H9 (cell line): ENCODE measurements at regions not wholly inside any gene's neighbourhood (a gene's known extent, or its start where the extent isn't known, plus 50 kb on each side); places are given as distances from the start of the nearest gene placed in this dataset.

Source experiments
- DNase-seq: peaks from one replicate; pipeline ENCODE4 v3.0.0-alpha.2; 2017
- H2AFZ ChIP-seq: one replicate; pipeline ENCODE4 v1.6.1; 2013; ENCODE audit warnings: mild to moderate bottlenecking, low read length, control low read depth, moderate library complexity
- H2AK5ac ChIP-seq: 2 replicates; pipeline ENCODE4 v1.6.1; 2013; ENCODE audit warnings: low read length, control low read depth, mixed read lengths; ENCODE audit not compliant: insufficient read length
- H2BK120ac ChIP-seq: one replicate; pipeline ENCODE4 v1.6.1; 2013; ENCODE audit warnings: low read depth, mild to moderate bottlenecking, low read length, control low read depth, inconsistent platforms; ENCODE audit not compliant: poor library complexity, severe bottlenecking
- H2BK12ac ChIP-seq: 2 replicates; pipeline ENCODE4 v1.6.1; 2013; ENCODE audit warnings: low read length, control low read depth, mixed read lengths, low read depth; ENCODE audit not compliant: insufficient read length
- H2BK15ac ChIP-seq: 2 replicates; pipeline ENCODE4 v1.6.1; 2013; ENCODE audit warnings: low read depth, low read length, control low read depth
- H2BK20ac ChIP-seq: one replicate; pipeline ENCODE4 v1.6.1; 2013; ENCODE audit warnings: low read depth, mild to moderate bottlenecking, low read length, control low read depth, inconsistent platforms; ENCODE audit not compliant: poor library complexity, severe bottlenecking
- H2BK5ac ChIP-seq: 2 replicates; pipeline ENCODE4 v1.6.1; 2013; ENCODE audit warnings: low read length, control low read depth, mixed read lengths; ENCODE audit not compliant: insufficient read length
- H3K14ac ChIP-seq: 2 replicates; pipeline ENCODE4 v1.6.1; 2013; ENCODE audit warnings: low read length, control low read depth; ENCODE audit not compliant: insufficient read depth
- H3K18ac ChIP-seq: 2 replicates; pipeline ENCODE4 v1.6.1; 2013; ENCODE audit warnings: low read depth, mild to moderate bottlenecking, mixed read lengths, low read length, control low read depth; ENCODE audit not compliant: insufficient read length
- H3K23ac ChIP-seq: 2 replicates; pipeline ENCODE4 v1.6.1; 2013; ENCODE audit warnings: low read length, control low read depth, mixed read lengths, low read depth; ENCODE audit not compliant: insufficient read length
- H3K23me2 ChIP-seq: 2 replicates; pipeline ENCODE4 v1.6.1; 2013; ENCODE audit warnings: low read depth, mild to moderate bottlenecking, mixed read lengths, low read length, control low read depth; ENCODE audit not compliant: insufficient read length, poor library complexity, severe bottlenecking
- H3K27ac ChIP-seq: 2 replicates; pipeline ENCODE4 v1.5.1; 2013; ENCODE audit warnings: low read length, control low read depth, mixed read lengths, low read depth; ENCODE audit not compliant: insufficient read length
- H3K27me3 ChIP-seq: 2 replicates; pipeline ENCODE4 v1.6.1; 2013; ENCODE audit warnings: low read length, control low read depth, inconsistent platforms; ENCODE audit not compliant: insufficient read depth
- H3K4ac ChIP-seq: 2 replicates; pipeline ENCODE4 v1.6.1; 2013; ENCODE audit warnings: low read depth, mild to moderate bottlenecking, control low read depth, inconsistent platforms, low read length, moderate library complexity
- H3K4me1 ChIP-seq: 2 replicates; pipeline ENCODE4 v1.6.1; 2013; ENCODE audit warnings: low read length, control low read depth, inconsistent platforms; ENCODE audit not compliant: insufficient read depth
- H3K4me2 ChIP-seq: 2 replicates; pipeline ENCODE4 v1.6.1; 2013; ENCODE audit warnings: low read length, control low read depth, mixed read lengths; ENCODE audit not compliant: insufficient read length, insufficient read depth
- H3K56ac ChIP-seq: 2 replicates; pipeline ENCODE4 v1.6.1; 2013; ENCODE audit warnings: low read depth, mild to moderate bottlenecking, mixed read lengths, low read length, control low read depth; ENCODE audit not compliant: insufficient read length
- H3K79me1 ChIP-seq: 2 replicates; pipeline ENCODE4 v1.6.1; 2013; ENCODE audit warnings: low read depth, mild to moderate bottlenecking, moderate library complexity, low read length, control low read depth, inconsistent platforms; ENCODE audit not compliant: insufficient read depth, poor library complexity, severe bottlenecking
- H3K79me2 ChIP-seq: 2 replicates; pipeline ENCODE4 v1.6.1; 2013; ENCODE audit warnings: low read length, control low read depth, inconsistent platforms; ENCODE audit not compliant: insufficient read depth
- H3K9ac ChIP-seq: 2 replicates; pipeline ENCODE4 v1.6.1; 2013; ENCODE audit warnings: low read length, control low read depth, mixed read lengths; ENCODE audit not compliant: insufficient read length; ENCODE audit errors: extremely low read depth
- H3K9me3 ChIP-seq: one replicate; pipeline ENCODE4 v1.6.1; 2013; ENCODE audit warnings: low read depth, low read length, inconsistent platforms; ENCODE audit not compliant: control insufficient read depth
- H3T11ph ChIP-seq: one replicate; pipeline ENCODE4 v1.6.1; 2013; ENCODE audit warnings: mild to moderate bottlenecking, low read length, control low read depth, inconsistent platforms
- H4K20me1 ChIP-seq: one replicate; pipeline ENCODE4 v1.6.1; 2013; ENCODE audit not compliant: control insufficient read depth, insufficient read length, insufficient read depth
- H4K5ac ChIP-seq: 2 replicates; pipeline ENCODE4 v1.6.1; 2013; ENCODE audit warnings: low read depth, mild to moderate bottlenecking, mixed read lengths, low read length, control low read depth; ENCODE audit not compliant: insufficient read length
- H4K8ac ChIP-seq: replicated peaks from 2 replicates; pipeline ENCODE4 v1.6.1; 2013; ENCODE audit warnings: low read length, control low read depth, mixed read lengths, low read depth; ENCODE audit not compliant: insufficient read length
- H4K91ac ChIP-seq: 2 replicates; pipeline ENCODE4 v1.6.1; 2013; ENCODE audit warnings: low read depth, mild to moderate bottlenecking, moderate library complexity, mixed read lengths, low read length, control low read depth; ENCODE audit not compliant: insufficient read length
- H3K27ac Mint-ChIP-seq, 3 experiments: 2 replicates in 2 of 3; 3 replicates in 1 of 3; pipeline ENCODE4 v1.8.0; 2020 to 2021; ENCODE audit warnings: mixed read lengths in 3 of 3, mild to moderate bottlenecking in 1 of 3, moderate library complexity in 1 of 3
- H3K27me3 Mint-ChIP-seq: 2 replicates; pipeline ENCODE4 v1.8.0; 2021; ENCODE audit warnings: low read depth, mild to moderate bottlenecking, moderate library complexity, mixed read lengths
- H3K36me3 Mint-ChIP-seq, 3 experiments: 2 replicates in 2 of 3; 3 replicates in 1 of 3; pipeline ENCODE4 v1.8.0; 2020 to 2021; ENCODE audit warnings: low read depth in 3 of 3, mixed read lengths in 3 of 3; ENCODE audit not compliant: insufficient read depth in 1 of 3
- H3K4me1 Mint-ChIP-seq, 2 experiments: 2 replicates each; pipeline ENCODE4 v1.8.0; 2020; ENCODE audit warnings: mixed read lengths in 2 of 2
- H3K4me3 Mint-ChIP-seq, 2 experiments: 2 replicates in 1 of 2; 3 replicates in 1 of 2; pipeline ENCODE4 v1.8.0; 2020 to 2021; ENCODE audit warnings: mild to moderate bottlenecking in 2 of 2, mixed read lengths in 2 of 2, moderate library complexity in 1 of 2
- H3K9me3 Mint-ChIP-seq, 2 experiments: 2 replicates in 1 of 2; 3 replicates in 1 of 2; pipeline ENCODE4 v1.8.0; 2020; ENCODE audit warnings: mild to moderate bottlenecking in 2 of 2, mixed read lengths in 2 of 2, moderate library complexity in 1 of 2
- WGBS: extraction: QIAGEN DNeasy Blood & Tissue Kit; methylation state at CpG from one replicate; pipeline ENCODE4 v1.1.7; 2013; ENCODE audit warnings: missing lambda C conversion rate, low lambda C conversion rate, mixed read lengths; ENCODE audit not compliant: insufficient read length; ENCODE audit errors: extremely low coverage; 5-methylcytosine and 5-hydroxymethylcytosine counted together
- TF ChIP-seq, protein P1 (sequence below): fragments of 200-600 bp; sonication (generic); conservative IDR thresholded peaks from 3 replicates; pipeline ENCODE4 v1.8.0; 2021; ENCODE audit warnings: antibody characterized with exemption, mild to moderate bottlenecking

DNA sequence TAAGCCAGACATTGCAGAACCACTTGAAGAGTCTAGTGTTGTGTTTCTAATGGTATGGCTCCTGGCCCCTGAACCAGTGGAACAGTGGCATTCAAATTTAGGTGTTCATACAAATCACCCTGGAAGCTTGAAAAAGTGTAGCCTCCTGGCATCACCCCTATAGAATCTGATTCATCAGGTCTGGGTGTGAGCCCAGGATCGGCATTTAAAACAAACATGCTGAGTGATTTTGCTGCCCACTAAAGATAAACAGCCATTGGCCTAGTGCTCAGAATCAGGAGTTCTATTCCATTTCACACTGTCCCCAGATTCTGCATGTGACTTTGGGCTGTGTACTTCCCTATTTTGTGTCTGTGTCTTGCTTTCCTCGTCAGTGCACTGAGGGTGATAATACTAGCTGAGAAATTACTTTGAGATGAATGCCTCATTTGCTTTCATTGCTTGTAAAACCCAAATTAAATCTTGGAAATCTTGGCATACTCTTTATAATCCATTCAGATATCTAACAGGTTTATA is 241.5 kb upstream of the CLINT1 start:
- Mint-ChIP-seq H3K27me3 (no peaks in the 10 kb centered on the region), H3K27ac (no peak overlapping the region), H3K4me1 (no peaks in the 10 kb centered on the region), H3K9me3 (no peaks in the 10 kb centered on the region), H3K4me3 (no peak overlapping the region), H3K36me3 (no peaks in the 10 kb centered on the region)
- no peak for DNase-seq
- TF ChIP-seq, protein P1, sequence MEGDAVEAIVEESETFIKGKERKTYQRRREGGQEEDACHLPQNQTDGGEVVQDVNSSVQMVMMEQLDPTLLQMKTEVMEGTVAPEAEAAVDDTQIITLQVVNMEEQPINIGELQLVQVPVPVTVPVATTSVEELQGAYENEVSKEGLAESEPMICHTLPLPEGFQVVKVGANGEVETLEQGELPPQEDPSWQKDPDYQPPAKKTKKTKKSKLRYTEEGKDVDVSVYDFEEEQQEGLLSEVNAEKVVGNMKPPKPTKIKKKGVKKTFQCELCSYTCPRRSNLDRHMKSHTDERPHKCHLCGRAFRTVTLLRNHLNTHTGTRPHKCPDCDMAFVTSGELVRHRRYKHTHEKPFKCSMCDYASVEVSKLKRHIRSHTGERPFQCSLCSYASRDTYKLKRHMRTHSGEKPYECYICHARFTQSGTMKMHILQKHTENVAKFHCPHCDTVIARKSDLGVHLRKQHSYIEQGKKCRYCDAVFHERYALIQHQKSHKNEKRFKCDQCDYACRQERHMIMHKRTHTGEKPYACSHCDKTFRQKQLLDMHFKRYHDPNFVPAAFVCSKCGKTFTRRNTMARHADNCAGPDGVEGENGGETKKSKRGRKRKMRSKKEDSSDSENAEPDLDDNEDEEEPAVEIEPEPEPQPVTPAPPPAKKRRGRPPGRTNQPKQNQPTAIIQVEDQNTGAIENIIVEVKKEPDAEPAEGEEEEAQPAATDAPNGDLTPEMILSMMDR, result no peak
- Histone ChIP-seq H2BK20ac (no peak overlapping the region), H3K79me2 (no peaks in the 10 kb centered on the region), H3K56ac (no peak overlapping the region), H3K79me1 (no peaks in the 10 kb centered on the region), H4K8ac (no peak overlapping the region), H3K14ac (no peak overlapping the region), H4K5ac (no peak overlapping the region), H3K4me2 (no peak overlapping the region), H3K9me3 (no peaks in the 10 kb centered on the region), H3K27me3 (no peaks in the 10 kb centered on the region), H3K4me1 (no peaks in the 10 kb centered on the region), H3K9ac (no peak overlapping the region), H2BK12ac (no peak overlapping the region), H3K18ac (no peak overlapping the region), H3T11ph (no peak overlapping the region), H4K91ac (no peak overlapping the region), H2BK120ac (no peak overlapping the region), H3K23me2 (no peaks in the 10 kb centered on the region), H3K23ac (no peak overlapping the region), H2AFZ (no peak overlapping the region), H3K4ac (no peak overlapping the region), H2BK15ac (no peak overlapping the region), H3K27ac (no peak overlapping the region), H4K20me1 (no peaks in the 10 kb centered on the region), H2BK5ac (no peak overlapping the region), H2AK5ac (no peak overlapping the region)
- no CpG with 5 or more reads among the region's 2 CpGs for WGBS
